Islet of Langerhans (tissue), 1 donor: ENCODE measurements at regions not wholly inside any gene's neighbourhood (a gene's known extent, or its start where the extent isn't known, plus 50 kb on each side); places are given as distances from the start of the nearest gene placed in this dataset.

ENCODE experiments used
- FAIRE-seq: peaks from one replicate; lab custom pipeline; 2011; peaks lifted over from hg19 to GRCh38; lab: Jason Lieb, UNC

- no peak for FAIRE-seq
Observed at GRCh38 chr7:17659126-17659525, 281.2 kb downstream of the SNX13 start.

DNA sequence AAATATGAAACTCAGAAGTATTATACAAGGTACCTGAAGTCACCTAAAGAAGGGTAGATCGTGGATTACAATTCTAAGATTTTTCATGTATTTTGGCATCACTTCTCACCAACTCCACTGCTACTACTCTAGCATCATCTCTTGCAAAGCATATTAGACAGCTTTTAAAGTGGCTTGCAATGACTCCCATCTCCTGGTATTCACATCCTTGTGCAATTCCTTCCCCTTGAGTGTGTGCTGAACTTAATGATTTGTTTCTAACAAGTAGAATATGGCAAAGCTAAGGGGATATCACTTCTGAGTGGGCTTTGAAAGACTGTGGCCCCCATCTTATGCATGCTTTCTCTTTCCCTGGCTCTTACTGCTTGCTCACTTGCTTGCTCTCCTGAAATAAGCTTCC is 280.2 kb downstream of the SNX13 start:
- no peak for FAIRE-seq

DNA sequence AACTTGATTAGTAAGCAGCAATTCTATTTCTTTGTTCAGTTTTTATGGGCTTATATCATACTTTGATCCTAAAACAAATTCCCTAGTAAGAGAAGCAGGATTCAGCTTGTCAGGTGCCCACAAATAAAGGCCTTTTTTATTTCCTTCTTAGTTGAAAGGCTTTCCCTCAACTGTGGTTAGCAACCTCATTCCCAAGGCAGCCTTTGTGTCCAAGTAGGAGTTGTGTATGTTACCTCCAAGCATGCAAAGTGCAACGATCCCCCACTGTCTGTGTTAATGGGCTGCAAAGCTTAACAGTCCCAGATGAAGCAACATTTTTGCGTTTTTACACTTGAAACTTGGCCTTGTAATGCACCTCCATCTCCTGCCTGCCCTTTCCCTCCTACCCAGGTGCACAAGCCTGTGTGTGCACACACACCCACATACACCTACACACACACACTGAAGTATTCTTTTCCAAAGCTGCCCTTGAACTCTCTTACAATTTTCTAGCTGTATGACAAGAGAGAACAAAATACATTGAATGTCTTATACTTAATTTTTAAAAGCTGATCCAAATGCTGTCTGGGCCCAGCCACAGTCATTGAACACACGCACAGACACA is 278.2 kb downstream of the SNX13 start:
- FAIRE-seq = no peak

- no peak for FAIRE-seq
Observed at GRCh38 chr7:17663061-17663675, 277.1 kb downstream of the SNX13 start.

DNA sequence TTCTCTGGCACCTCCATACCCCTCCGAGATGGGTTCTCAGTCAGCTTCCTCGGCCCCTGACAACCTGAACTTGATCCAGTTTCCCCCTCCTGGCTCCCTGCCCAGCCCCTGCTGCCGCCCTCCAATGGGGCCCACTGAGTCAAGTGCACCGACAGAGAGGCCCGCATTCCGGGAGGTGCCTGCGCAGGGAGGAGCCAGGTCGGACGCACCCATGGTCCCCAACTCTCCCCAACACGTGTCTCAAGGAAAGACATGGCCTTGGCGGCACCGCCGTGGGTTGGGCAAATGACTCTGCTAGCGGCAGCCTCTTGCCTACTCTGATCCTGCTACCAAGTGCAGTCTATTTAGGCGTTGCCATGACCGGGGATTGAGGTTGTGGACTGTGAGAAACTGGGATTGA is 275.3 kb downstream of the SNX13 start:
- no peak for FAIRE-seq

- no peak for FAIRE-seq
Observed at GRCh38 chr7:17668122-17668521, 272.2 kb downstream of the SNX13 start.

DNA sequence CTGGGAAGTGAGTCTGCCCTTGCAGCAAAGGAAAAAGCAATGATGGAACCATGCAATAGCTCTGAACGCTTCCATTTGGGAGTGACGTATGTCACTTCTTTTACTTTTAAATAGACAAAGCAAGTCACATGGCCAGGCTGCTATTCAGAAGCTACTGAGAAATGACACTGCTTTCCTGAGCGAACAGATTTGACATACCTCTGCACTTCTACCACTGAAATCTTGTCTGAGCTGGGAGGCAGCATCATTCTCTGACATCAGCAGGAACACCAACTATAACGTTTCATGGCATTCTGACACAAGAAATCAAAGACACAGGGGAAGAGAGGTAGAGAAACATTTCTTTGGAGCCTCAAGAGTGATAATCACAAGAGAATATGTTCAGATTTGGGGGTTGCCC is 271.1 kb downstream of the SNX13 start:
- FAIRE-seq = no peak

GRCh38 chr7:17671956-17672355 is 268.3 kb downstream of the SNX13 start:
- no peak for FAIRE-seq

- FAIRE-seq = no peak
Observed at GRCh38 chr7:17672783-17673182, 267.5 kb downstream of the SNX13 start.

GRCh38 chr7:17674166-17674942 is 265.9 kb downstream of the SNX13 start:
- no peak for FAIRE-seq

- no peak for FAIRE-seq
Observed at GRCh38 chr7:17674943-17675608, 265.2 kb downstream of the SNX13 start.

DNA sequence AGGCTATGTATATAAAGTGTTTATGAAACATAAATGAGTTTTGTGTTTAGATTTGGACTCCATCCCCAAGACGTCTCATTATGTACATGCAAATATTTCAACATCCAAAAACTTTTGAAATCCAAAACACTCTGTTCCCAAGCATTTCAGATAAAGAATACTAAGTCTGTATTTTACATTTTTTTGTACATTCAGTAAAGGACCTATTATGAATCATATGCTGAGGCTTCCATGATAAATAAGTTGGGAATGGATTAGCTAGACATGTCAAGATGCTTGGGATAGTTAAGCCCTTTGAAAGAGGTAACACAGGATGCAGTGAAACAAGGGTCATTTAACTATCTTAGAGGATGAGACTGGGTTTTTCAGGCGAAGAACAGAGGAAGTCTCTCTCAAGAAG is 262.9 kb downstream of the SNX13 start:
- no peak for FAIRE-seq

GRCh38 chr7:17678896-17679295 is 261.4 kb downstream of the SNX13 start:
- no peak for FAIRE-seq

DNA sequence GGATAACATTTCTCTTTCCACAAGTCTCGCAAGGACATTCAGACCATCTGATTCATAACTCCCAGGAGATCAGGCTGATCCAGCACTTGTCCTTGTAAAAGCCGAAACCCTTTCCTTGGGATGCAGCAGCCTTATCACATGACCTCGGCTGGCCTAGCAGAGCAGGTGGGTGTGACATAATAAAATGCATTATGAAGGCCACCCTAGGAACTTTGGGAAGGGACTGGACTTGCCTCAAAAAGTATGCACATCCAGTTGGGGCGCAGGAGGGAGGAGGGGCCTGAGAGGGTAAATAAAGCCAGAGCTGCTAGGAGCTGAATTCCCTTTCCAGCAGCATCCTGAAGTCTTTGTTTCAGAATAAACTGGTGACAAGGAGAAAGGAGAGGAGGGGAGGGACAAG is 260.8 kb downstream of the SNX13 start:
- no peak for FAIRE-seq

DNA sequence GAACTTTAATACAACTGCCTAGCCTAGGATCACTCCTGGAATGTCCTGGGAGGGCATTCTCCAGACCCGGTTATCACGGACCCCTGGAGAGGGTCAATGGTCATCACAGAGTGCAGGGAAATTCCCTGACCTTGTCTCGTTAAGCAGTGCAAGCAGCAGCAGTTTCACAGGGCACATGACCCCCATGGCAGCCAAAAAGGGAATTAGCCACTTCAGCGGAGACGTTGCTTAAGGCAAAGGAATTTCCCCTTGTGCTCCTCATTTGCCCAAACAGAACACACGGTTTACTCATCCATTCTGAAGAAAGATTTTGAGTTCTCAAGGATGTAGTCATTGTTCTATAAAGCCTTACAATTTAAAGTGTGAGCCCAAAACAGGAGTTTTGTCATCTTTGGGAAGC is 260.3 kb downstream of the SNX13 start:
- FAIRE-seq = no peak

- peak; percentile 99 for FAIRE-seq
Observed at GRCh38 chr7:17680943-17681351, 259.3 kb downstream of the SNX13 start.

- no peak for FAIRE-seq
Observed at GRCh38 chr7:17681965-17682364, 258.3 kb downstream of the SNX13 start.

DNA sequence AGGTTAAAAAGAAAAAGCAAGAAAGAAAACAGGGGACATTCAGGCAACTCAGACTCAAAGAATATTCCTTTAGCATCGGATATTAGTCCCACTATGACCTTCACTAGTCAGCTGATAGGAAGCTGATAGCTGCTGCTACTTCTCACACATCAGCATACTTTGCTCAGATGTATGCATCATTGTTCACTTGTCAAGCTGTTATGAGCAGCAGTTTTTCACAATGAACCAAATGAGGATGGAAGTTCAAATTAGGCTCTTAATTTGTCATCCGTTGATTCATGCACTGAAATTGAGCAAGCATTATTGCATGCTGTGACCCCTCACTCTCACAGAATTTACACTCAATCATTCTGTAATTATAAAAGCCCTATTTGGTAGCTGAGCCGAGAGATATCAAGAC is 257.7 kb downstream of the SNX13 start:
- FAIRE-seq = no peak

- no peak for FAIRE-seq
Observed at GRCh38 chr7:17685141-17685540, 255.2 kb downstream of the SNX13 start.

DNA sequence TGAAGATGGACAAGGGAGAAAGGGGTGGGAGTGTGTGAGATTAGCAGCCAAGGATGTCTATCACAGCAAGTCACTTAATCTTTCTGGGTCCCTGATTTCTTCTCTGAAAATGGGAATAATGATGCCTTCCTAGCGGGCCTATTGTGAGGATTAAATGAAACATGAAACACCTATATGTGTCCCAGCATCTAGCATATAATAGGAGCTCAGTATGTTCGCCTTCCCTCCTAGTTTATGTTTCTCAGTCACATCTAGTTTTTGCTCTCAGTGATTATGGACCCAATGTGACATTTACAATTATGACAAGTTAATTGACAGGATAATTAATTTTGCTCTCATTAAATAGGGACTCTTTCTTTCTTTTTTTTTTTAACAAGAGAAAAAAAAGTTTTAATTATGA is 252.9 kb downstream of the SNX13 start:
- FAIRE-seq = no peak

DNA sequence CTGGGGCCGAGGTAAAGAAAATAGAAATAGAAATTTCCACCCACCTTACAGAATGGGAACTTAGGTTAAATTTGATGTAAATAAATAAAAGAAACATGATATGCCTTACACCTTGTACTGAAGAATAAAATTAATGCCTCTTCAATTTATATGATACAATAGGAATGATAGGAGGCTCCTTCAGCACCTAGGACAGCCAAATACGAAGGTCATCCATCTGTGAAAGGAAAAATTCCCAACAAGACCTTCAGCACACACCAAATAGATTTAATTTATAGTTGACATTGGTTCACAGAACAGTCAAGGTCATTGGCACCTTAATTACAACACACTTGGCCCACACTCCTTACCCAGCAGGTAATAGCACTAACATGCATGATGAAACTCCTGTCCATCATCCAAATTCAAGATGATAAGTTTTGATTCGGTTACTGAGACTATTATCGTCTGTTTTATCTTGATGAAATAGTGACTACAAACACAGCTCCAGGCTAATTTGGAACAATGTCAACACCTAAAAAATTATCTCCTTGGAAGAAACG is 250.9 kb downstream of the SNX13 start:
- no peak for FAIRE-seq

DNA sequence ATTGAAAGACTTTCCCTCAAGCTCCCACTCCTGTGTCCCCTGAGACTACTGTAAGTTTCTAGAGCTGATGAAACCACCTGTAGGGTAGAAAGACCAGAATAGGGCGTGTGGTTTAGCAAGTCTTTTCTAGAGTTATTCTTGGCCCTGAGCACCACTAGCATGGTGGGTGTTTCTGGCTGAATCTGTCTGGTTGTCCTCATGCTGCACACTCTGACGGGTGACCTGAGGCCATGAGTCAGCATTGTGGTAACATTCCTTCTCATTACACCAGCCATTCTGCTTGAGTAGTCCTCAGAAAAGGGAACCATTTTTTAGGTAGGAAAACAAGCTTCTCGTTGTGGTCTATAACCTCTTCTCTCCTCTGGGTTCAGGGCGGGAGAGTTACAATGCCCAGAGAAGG is 250.3 kb downstream of the SNX13 start:
- no peak for FAIRE-seq

GRCh38 chr7:17696422-17696821 is 243.9 kb downstream of the SNX13 start:
- FAIRE-seq = no peak
